ENCODE measurements at regions not wholly inside any gene's neighbourhood (a gene's known extent, or its start where the extent isn't known, plus 50 kb on each side); places are given as distances from the start of the nearest gene placed in this dataset.

GRCh38 chr2:48016225-48017019 lies 110.1 kb upstream of the FBXO11 start:
- no peaks in the 10 kb centered on the region for H3K4me1 Mint-ChIP-seq
- H3K36me3 Mint-ChIP-seq (ENCODE audit: low read depth) = no peaks in the 10 kb centered on the region
- no peak overlapping the region for H3K4me3 Mint-ChIP-seq
- ChIA-PET CTCF (interaction anchor here (0.9 kb wide), 1 partner anchor 64 kb away, joined by 3 read pairs; no protein-coding TSS in a partner anchor), POLR2A (no interaction called here)
- H3K27me3 Mint-ChIP-seq = no peaks in the 10 kb centered on the region
- peaks cover 2% of the 10 kb centered on the region for H3K9me3 Mint-ChIP-seq
- no peak overlapping the region for H3K27ac Mint-ChIP-seq
- DNase-seq = no peak

- DNase-seq = no peak
- no peak overlapping the region for H3K4me3 Mint-ChIP-seq
- ChIA-PET CTCF (no interaction called here), POLR2A (no interaction called here)
- H3K9me3 Mint-ChIP-seq = peaks cover 2% of the 10 kb centered on the region
- H3K27ac Mint-ChIP-seq = no peak overlapping the region
- H3K4me1 Mint-ChIP-seq = no peaks in the 10 kb centered on the region
- no peaks in the 10 kb centered on the region for H3K36me3 Mint-ChIP-seq (ENCODE audit: low read depth)
- H3K27me3 Mint-ChIP-seq = peaks cover 2% of the 10 kb centered on the region
These were observed 110.8 kb upstream of the FBXO11 start for GRCh38 chr2:48017136-48017535.

- ChIA-PET CTCF (no interaction called here), POLR2A (no interaction called here)
- Mint-ChIP-seq H3K9me3 (peaks cover 2% of the 10 kb centered on the region), H3K4me3 (no peak overlapping the region), H3K4me1 (no peaks in the 10 kb centered on the region), H3K27ac (no peak overlapping the region), H3K27me3 (peaks cover 2% of the 10 kb centered on the region), H3K36me3 (ENCODE audit: low read depth) (no peaks in the 10 kb centered on the region)
- no peak for DNase-seq
These were observed 112.2 kb upstream of the FBXO11 start for GRCh38 chr2:48018480-48018879.

DNA sequence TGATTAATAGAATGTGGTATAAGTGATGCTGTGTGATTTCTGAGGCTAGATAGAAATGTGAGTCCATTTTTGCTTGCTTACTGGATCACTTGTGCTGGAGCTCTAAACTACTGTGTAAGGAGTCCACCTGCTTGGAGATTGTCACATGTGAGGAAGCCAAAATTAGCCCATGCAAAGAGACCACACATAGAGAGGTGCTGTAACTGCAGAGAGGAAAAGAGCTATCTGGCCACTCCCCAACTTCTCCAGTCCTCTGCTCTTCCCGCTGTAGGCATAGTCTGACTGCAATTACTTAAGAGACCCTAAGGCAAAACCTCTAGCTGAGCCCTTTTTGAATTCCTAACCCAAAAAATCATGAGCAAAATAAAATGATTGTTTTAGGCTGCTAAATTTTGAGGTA lies 120.6 kb upstream of the FBXO11 start:
- Mint-ChIP-seq H3K36me3 (ENCODE audit: low read depth) (no peaks in the 10 kb centered on the region), H3K4me1 (no peaks in the 10 kb centered on the region), H3K27me3 (peaks cover 2% of the 10 kb centered on the region), H3K4me3 (no peak overlapping the region), H3K9me3 (no peaks in the 10 kb centered on the region), H3K27ac (no peak overlapping the region)
- CTCF ChIA-PET = no interaction called here
- POLR2A ChIA-PET = no interaction called here
- no peak for DNase-seq

- ChIA-PET POLR2A (no interaction called here), CTCF (no interaction called here)
- H3K4me3 Mint-ChIP-seq = no peak overlapping the region
- H3K27me3 Mint-ChIP-seq = no peaks in the 10 kb centered on the region
- H3K27ac Mint-ChIP-seq = no peak overlapping the region
- H3K36me3 Mint-ChIP-seq (ENCODE audit: low read depth) = no peaks in the 10 kb centered on the region
- DNase-seq = no peak
- H3K4me1 Mint-ChIP-seq = no peaks in the 10 kb centered on the region
- H3K9me3 Mint-ChIP-seq = peaks cover 6% of the 10 kb centered on the region
These were observed 126.5 kb upstream of the FBXO11 start for GRCh38 chr2:48032765-48033164.

DNA sequence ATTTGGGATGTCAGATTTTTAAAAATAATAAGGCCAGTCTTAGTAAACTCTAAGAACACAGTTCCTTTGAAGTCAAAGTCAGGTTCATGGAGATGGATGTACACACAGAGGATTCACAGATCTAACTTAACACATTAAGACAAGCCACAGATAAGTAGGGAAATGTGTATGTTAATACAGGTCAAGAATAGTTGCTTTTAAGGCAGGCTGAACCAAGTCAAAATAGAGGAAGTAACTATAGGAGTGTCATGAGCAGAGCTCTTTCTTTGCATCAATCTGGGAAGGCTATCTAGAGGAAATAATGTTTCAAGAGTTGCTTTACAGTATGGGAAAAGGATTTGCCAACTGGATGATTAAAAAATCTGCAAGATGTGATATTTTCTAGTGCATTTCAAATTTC lies 128.0 kb upstream of the FBXO11 start:
- no peaks in the 10 kb centered on the region for H3K4me1 Mint-ChIP-seq
- POLR2A ChIA-PET = no interaction called here

DNA sequence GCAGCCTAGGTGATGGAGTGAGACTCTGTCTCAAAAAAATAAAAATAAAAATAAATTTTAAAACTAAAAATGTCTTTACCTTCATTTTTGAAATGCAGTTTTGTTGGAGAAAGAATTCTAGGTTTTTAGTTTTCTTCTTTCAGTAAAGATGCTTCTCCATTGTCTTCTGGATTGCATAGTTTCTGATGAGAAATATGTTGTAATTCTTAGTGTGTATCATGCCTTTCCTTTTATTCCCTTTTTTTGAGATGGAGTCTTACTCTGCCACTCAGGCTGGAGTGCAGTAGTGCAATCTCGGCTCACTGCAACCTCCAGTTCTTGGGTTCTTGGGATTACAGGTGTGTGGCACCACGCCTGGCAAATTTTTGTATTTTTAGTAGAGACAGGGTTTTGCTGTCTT lies 130.0 kb upstream of the FBXO11 start:
- H3K36me3 Mint-ChIP-seq (ENCODE audit: low read depth) = no peaks in the 10 kb centered on the region
- ChIA-PET CTCF (no interaction called here), POLR2A (no interaction called here)
- H3K27me3 Mint-ChIP-seq = no peaks in the 10 kb centered on the region
- no peak overlapping the region for H3K27ac Mint-ChIP-seq
- H3K9me3 Mint-ChIP-seq = peaks cover 8% of the 10 kb centered on the region
- no peaks in the 10 kb centered on the region for H3K4me1 Mint-ChIP-seq
- no peak overlapping the region for H3K4me3 Mint-ChIP-seq
- no peak for DNase-seq

More for the DNA sequence above, 128.0 kb upstream of the FBXO11 start:
- no peaks in the 10 kb centered on the region for H3K36me3 Mint-ChIP-seq (ENCODE audit: low read depth)
- no peak for DNase-seq
- CTCF ChIA-PET = interaction anchor here (1.4 kb wide), 1 partner anchor 14 kb away, joined by 3 read pairs; no protein-coding TSS in a partner anchor
- H3K27me3 Mint-ChIP-seq = no peaks in the 10 kb centered on the region
- no peak overlapping the region for H3K4me3 Mint-ChIP-seq
- peaks cover 6% of the 10 kb centered on the region for H3K9me3 Mint-ChIP-seq
- H3K27ac Mint-ChIP-seq = no peak overlapping the region

GRCh38 chr2:48039209-48039990 lies 133.1 kb upstream of the FBXO11 start:
- CTCF ChIA-PET = interaction anchor here (0.8 kb wide), 1 partner anchor 69 kb away, joined by 4 read pairs; no protein-coding TSS in a partner anchor
- no peak overlapping the region for H3K27ac Mint-ChIP-seq
- POLR2A ChIA-PET = no interaction called here
- peaks cover 8% of the 10 kb centered on the region for H3K9me3 Mint-ChIP-seq
- no peak overlapping the region for H3K4me3 Mint-ChIP-seq
- no peaks in the 10 kb centered on the region for H3K27me3 Mint-ChIP-seq
- no peak for DNase-seq
- H3K4me1 Mint-ChIP-seq = no peaks in the 10 kb centered on the region
- H3K36me3 Mint-ChIP-seq (ENCODE audit: low read depth) = no peaks in the 10 kb centered on the region

DNA sequence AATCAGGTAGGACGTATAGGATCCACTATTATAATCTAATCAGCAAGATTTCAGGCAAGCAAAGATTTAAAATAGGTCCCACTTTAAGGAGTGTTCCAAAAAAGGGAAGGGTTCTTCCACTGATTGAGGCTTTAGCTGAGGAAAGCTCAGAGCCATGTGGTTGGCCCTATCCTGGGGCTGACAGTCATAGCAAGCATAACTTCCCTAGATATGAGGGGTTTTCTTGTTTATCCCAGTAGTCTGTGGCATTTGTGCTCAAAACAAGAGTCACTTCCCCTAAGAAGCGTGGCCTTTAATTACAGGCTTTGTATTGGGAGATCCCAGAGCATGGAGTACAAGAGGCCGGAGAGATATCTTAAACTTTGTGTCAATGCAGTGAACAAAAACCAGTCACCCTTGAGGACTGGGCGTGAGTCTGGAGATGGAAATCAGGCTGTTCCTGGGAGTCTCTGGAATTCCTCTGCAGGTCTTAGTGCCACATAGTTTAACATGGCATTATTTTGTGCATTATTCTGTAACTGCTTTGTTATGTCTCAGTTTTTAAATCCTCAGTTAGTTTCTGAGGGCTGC lies 136.9 kb upstream of the FBXO11 start:
- POLR2A ChIA-PET = no interaction called here
- CTCF ChIA-PET = no interaction called here
- no peaks in the 10 kb centered on the region for H3K27me3 Mint-ChIP-seq
- no peak for DNase-seq
- no peak overlapping the region for H3K27ac Mint-ChIP-seq
- H3K4me1 Mint-ChIP-seq = no peaks in the 10 kb centered on the region
- peaks cover 2% of the 10 kb centered on the region for H3K9me3 Mint-ChIP-seq
- H3K36me3 Mint-ChIP-seq (ENCODE audit: low read depth) = no peaks in the 10 kb centered on the region
- no peak overlapping the region for H3K4me3 Mint-ChIP-seq

DNA sequence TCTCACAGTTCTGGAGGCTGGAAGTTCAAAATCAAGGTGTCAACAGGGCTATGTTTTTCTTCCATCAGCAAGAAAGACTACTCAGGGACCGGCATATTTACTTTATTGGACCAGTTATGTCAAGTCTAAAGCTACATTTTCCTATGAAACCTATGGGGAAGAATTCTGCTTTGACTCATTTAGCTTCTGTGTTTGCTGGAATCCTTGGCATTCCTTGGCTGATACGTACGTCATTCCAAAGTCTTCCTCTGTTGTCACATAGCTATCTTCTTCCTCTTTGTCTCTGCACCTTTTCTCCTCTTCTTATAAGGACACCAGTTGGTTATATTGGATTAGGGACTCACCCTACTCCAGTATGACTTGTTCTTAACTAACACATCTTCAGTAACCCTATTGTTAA lies 137.4 kb upstream of the FBXO11 start:
- Mint-ChIP-seq H3K27ac (no peak overlapping the region), H3K27me3 (no peaks in the 10 kb centered on the region), H3K36me3 (ENCODE audit: low read depth) (no peaks in the 10 kb centered on the region), H3K4me1 (no peaks in the 10 kb centered on the region), H3K4me3 (no peak overlapping the region), H3K9me3 (peaks cover 2% of the 10 kb centered on the region)
- POLR2A ChIA-PET = no interaction called here
- no peak for DNase-seq
- CTCF ChIA-PET = interaction anchor here (0.7 kb wide), 1 partner anchor 267 kb away, joined by 3 read pairs; no protein-coding TSS in a partner anchor

DNA sequence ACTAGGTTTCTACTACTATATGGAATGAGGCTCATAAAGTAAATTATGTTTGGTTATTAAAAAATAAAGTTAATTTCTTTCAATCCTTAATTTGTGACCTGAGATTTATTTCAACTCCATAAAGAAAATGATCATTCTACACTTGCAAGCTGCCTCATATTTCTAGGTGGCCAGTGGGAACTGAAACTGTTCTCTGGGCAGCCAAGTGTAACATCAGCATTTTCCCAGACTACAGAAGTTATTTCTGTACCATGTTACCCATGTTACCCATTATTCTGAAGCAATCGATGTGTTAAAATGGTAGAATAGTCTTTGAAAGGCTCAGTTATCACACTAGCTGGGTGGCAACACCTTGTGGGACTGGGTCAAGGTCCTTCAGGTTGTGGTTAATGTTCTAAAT lies 139.3 kb upstream of the FBXO11 start:
- H3K9me3 Mint-ChIP-seq = no peaks in the 10 kb centered on the region
- ChIA-PET CTCF (no interaction called here), POLR2A (no interaction called here)
- no peak overlapping the region for H3K4me3 Mint-ChIP-seq
- H3K27me3 Mint-ChIP-seq = peaks cover 4% of the 10 kb centered on the region
- H3K27ac Mint-ChIP-seq = no peak overlapping the region
- no peak for DNase-seq
- no peaks in the 10 kb centered on the region for H3K36me3 Mint-ChIP-seq (ENCODE audit: low read depth)
- no peaks in the 10 kb centered on the region for H3K4me1 Mint-ChIP-seq

DNA sequence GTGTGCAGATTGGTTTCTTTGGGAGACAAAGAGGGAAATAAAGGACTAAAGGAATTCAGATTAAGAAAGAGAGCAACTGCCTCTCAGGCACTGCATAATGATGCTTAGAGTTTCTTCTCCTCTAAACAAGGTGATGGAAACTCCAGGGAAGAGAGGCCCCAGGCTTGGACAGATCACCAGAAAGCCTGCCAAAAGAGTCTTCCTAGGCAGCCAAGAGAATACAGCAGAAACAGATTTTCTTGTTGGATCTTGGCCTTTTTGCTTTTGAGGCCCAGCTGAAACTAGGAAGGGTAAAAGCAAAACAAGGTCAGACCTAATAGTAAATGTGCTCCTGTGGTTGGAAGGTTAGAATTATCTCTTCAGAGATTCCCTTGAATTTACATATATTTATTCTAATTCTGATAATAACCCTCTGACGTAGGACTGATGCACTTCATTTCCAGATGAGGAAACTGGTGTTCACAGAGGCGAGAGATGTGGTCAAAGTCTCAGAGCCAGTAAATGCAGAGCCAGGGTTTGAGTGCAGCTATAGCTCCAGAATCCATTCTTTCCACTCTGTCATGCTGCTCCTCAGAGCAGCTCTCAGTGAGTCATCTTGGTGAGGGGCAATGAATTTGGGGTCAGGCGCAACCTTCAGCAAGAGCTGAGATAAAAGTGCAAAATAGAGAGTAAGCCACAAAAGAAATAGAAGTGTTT lies 142.3 kb upstream of the FBXO11 start:
- POLR2A ChIA-PET = no interaction called here
- Mint-ChIP-seq H3K4me3 (no peak overlapping the region), H3K9me3 (peaks cover 3% of the 10 kb centered on the region), H3K27ac (no peak overlapping the region), H3K36me3 (ENCODE audit: low read depth) (no peaks in the 10 kb centered on the region), H3K4me1 (no peaks in the 10 kb centered on the region), H3K27me3 (peaks cover 12% of the 10 kb centered on the region)
- CTCF ChIA-PET = no interaction called here
- DNase-seq = no peak

DNA sequence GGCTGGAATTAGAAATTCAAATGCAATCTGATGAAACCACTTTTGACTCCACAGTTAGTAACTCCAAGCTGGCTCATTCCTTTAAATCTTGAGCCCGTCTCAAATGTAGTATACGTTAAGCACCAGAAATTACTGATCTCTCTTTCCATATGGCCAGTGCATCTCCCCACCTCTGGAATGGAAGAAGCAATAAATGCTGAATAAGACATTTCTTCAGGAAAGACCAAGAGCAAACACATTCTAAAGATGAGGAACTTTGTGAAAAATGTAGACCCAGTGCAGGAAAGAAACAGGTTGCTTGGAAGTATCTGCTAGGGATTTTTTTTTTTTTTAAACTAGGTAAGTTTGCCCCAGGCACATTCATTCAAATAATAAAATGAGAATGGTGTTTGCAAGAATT lies 143.1 kb upstream of the FBXO11 start:
- Mint-ChIP-seq H3K36me3 (ENCODE audit: low read depth) (no peaks in the 10 kb centered on the region), H3K27me3 (peaks cover 12% of the 10 kb centered on the region), H3K4me3 (no peak overlapping the region), H3K27ac (no peak overlapping the region), H3K4me1 (no peaks in the 10 kb centered on the region), H3K9me3 (peaks cover 3% of the 10 kb centered on the region)
- DNase-seq = no peak
- CTCF ChIA-PET = no interaction called here
- POLR2A ChIA-PET = interaction anchor here (0.7 kb wide), 1 partner anchor 171 kb away, joined by 3 read pairs; no protein-coding TSS in a partner anchor
